Bronchial epithelial cell (primary cell): ENCODE measurements at regions not wholly inside any gene's neighbourhood (a gene's known extent, or its start where the extent isn't known, plus 50 kb on each side); places are given as distances from the start of the nearest gene placed in this dataset.

Experiments
- DNase-seq: peaks from one replicate; pipeline ENCODE4 v3.0.0-alpha.2; 2010; ENCODE audit warnings: low read depth
- FAIRE-seq: peaks from 2 replicates; lab custom pipeline; 2011; peaks lifted over from hg19 to GRCh38; lab: Jason Lieb, UNC
- H3K27me3 ChIP-seq: 2 replicates; pipeline ENCODE4 v1.5.1; 2011; ENCODE audit warnings: low read length; ENCODE audit not compliant: control insufficient read depth, insufficient read depth
- H3K36me3 ChIP-seq: 2 replicates; pipeline ENCODE4 v1.5.1; 2011; ENCODE audit warnings: low read length; ENCODE audit not compliant: control insufficient read depth, insufficient read depth
- H3K4me3 ChIP-seq: 2 replicates; pipeline ENCODE4 v1.5.1; 2011; ENCODE audit warnings: mild to moderate bottlenecking, low read depth, low read length, control low read depth
- CTCF ChIP-seq: IDR thresholded peaks from 2 replicates; pipeline ENCODE4 v1.5.1; 2011; ENCODE audit warnings: mild to moderate bottlenecking, moderate library complexity, low read length, control low read depth, inconsistent platforms; ENCODE audit not compliant: insufficient read depth, severe bottlenecking

DNA sequence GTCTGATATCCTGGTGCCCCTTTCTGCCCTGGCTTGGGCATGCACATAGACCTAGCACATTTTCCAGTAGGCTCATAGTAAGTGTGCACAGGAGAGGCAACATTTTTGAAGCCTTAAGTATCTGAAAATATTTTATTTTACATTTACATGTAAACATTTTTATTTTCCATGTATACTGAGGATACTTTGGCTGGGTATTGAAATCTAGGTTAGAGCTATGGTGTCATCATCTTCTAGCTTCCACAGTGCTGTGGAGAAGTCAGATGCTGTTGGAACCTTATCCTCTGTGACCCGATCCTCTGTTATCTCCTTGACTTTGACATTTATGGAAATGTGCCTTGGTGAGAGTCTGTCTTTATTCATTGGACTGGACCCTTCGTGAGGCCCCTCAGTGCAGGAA, 74.1 kb downstream of the PLXNA1 start:
- Histone ChIP-seq H3K27me3 (no peaks in the 10 kb centered on the region), H3K36me3 (no peaks in the 10 kb centered on the region), H3K4me3 (no peak overlapping the region)
- FAIRE-seq (no peak), DNase-seq (no peak)
- TF ChIP-seq CTCF, result no peak

- no peak for TF ChIP-seq CTCF
- DNase-seq (no peak), FAIRE-seq (no peak)
- no peaks in the 10 kb centered on the region for H3K36me3 ChIP-seq
- H3K4me3 ChIP-seq, result no peak overlapping the region
- no peaks in the 10 kb centered on the region for H3K27me3 ChIP-seq
Observed at GRCh38 chr3:127059072-127059471, 76.2 kb downstream of the PLXNA1 start.

GRCh38 chr3:127061641-127062040, 78.7 kb downstream of the PLXNA1 start:
- Histone ChIP-seq H3K4me3 (no peak overlapping the region), H3K36me3 (no peaks in the 10 kb centered on the region), H3K27me3 (no peaks in the 10 kb centered on the region)
- DNase-seq (no peak), FAIRE-seq (no peak)
- TF ChIP-seq CTCF, result no peak

GRCh38 chr3:127062926-127063325, 80.0 kb downstream of the PLXNA1 start:
- TF ChIP-seq CTCF, result no peak
- no peak for DNase-seq
- no peak for FAIRE-seq
- no peaks in the 10 kb centered on the region for H3K27me3 ChIP-seq
- H3K36me3 ChIP-seq, result no peaks in the 10 kb centered on the region
- H3K4me3 ChIP-seq, result no peak overlapping the region

DNA sequence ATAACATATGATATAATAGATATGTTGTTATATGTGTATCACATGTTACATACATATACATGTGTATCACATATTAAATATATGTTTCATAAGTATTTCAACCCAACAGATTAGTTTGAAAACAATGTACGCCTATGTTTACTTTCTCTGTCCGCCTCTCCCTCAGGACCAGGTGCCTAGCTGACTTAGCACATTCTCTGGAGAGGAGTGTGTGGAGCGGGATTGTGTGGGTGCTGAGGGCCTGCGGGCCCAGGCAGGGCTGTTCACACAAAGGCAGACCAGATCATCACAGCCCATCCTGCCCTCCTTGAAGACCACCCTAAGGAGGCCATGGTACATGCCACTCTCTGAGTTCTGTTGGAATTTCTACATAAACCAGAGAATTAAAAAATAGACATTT, 81.0 kb downstream of the PLXNA1 start:
- no peak overlapping the region for H3K4me3 ChIP-seq
- DNase-seq (no peak), FAIRE-seq (no peak)
- H3K27me3 ChIP-seq, result no peaks in the 10 kb centered on the region
- no peaks in the 10 kb centered on the region for H3K36me3 ChIP-seq
- no peak for TF ChIP-seq CTCF

- Histone ChIP-seq H3K27me3 (no peaks in the 10 kb centered on the region), H3K36me3 (no peaks in the 10 kb centered on the region), H3K4me3 (no peak overlapping the region)
- FAIRE-seq, result no peak
- DNase-seq, result peak; percentile 70
- TF ChIP-seq CTCF, result no peak
Observed at GRCh38 chr3:127064391-127065137, 81.6 kb downstream of the PLXNA1 start.
